HCT116 (cell line): ENCODE measurements at regions not wholly inside any gene's neighbourhood (a gene's known extent, or its start where the extent isn't known, plus 50 kb on each side); places are given as distances from the start of the nearest gene placed in this dataset.

Source experiments
- ATAC-seq: fragments of 200-7000 bp; cut with Tn5 transposase; 2 replicates; pipeline ENCODE4 v1.9.1; 2020; ENCODE audit warnings: mild to moderate bottlenecking, moderate library complexity
- BruUV-seq: library from RNA; stranded (reverse); fragments of 400-500 nt; replicated peaks from 2 replicates; lab custom pipeline; 2021; lab: Mats Ljungman, UMichigan
- CTCF ChIA-PET: fragments of 300-600 bp; sonication (Branson Sonifier 250); formaldehyde crosslinking; loops from one replicate; lab custom pipeline; 2021; ENCODE audit warnings: antibody characterized with exemption; lab: Charles Lee
- POLR2A ChIA-PET: fragments of 300-600, 350-600 bp; sonication (Branson Sonifier 250); formaldehyde crosslinking; loops from one replicate; lab custom pipeline; 2021; ENCODE audit warnings: antibody characterized with exemption; lab: Charles Lee
- RAD21 ChIA-PET, 2 experiments: fragments of 300-600 bp; sonication (Branson Sonifier 250); formaldehyde crosslinking; loops; one replicate each; lab custom pipeline; 2023; ENCODE audit warnings: low total read pairs in 2 of 2; ENCODE audit not compliant: uncharacterized antibody in 2 of 2, unreplicated experiment in 2 of 2, low non-redundant PET in 1 of 2; lab: Charles Lee
- DNase-seq: peaks from one replicate; pipeline ENCODE4 v3.0.0-alpha.2; 2010; ENCODE audit warnings: low read depth, low spot score
- H2AFZ ChIP-seq: fragments of 200-600 bp; shearing (Covaris generic), sonication (generic); 2 replicates; pipeline ENCODE4 v1.6.1; 2017; ENCODE audit warnings: low read depth, mixed run types, mixed read lengths, antibody characterized with exemption, low read length; ENCODE audit not compliant: poor library complexity, severe bottlenecking
- H3K27ac ChIP-seq: 2 replicates; pipeline ENCODE4 v1.5.1; 2012; ENCODE audit warnings: low read depth, low read length
- H3K27me3 ChIP-seq: fragments of 200-600 bp; sonication (generic); 2 replicates; pipeline ENCODE4 v1.6.1; 2016; ENCODE audit warnings: mixed run types, low read length, mixed read lengths; ENCODE audit not compliant: insufficient read depth
- H3K36me3 ChIP-seq, 2 experiments: fragments of 200-500 bp in 1 of 2; fragments of 200-600 bp in 1 of 2; sonication (Bioruptor generic) in 1 of 2; sonication (generic) in 1 of 2; 2 replicates each; pipeline versions ENCODE4 v1.5.1 to v1.6.1; 2014 to 2016; ENCODE audit warnings: low read length in 2 of 2, inconsistent platforms in 1 of 2, mixed read lengths in 1 of 2, mixed run types in 1 of 2; ENCODE audit not compliant: insufficient read depth in 2 of 2, control insufficient read depth in 1 of 2
- H3K4me1 ChIP-seq, 2 experiments: fragments of 200-600 bp in 1 of 2; sonication (generic) in 1 of 2; 2 replicates each; pipeline versions ENCODE4 v1.5.1 to v1.6.1; 2012 to 2017; ENCODE audit warnings: low read length in 2 of 2, inconsistent platforms in 1 of 2, mild to moderate bottlenecking in 1 of 2, mixed read lengths in 1 of 2, mixed run types in 1 of 2, moderate library complexity in 1 of 2; ENCODE audit not compliant: insufficient read depth in 2 of 2, control insufficient read depth in 1 of 2
- H3K4me2 ChIP-seq: fragments of 200-600 bp; sonication (generic); 2 replicates; pipeline ENCODE4 v1.6.1; 2017; ENCODE audit warnings: mixed run types, low read length, mixed read lengths
- H3K4me3 ChIP-seq, 2 experiments: fragments of 200-600 bp in 1 of 2; sonication (generic) in 1 of 2; replicated peaks in 1 of 2; 2 replicates each; pipeline ENCODE4 v1.5.1; 2011 to 2016; ENCODE audit warnings: low read length in 2 of 2, control low read depth in 1 of 2, low read depth in 1 of 2, mild to moderate bottlenecking in 1 of 2, mixed read lengths in 1 of 2, mixed run types in 1 of 2
- H3K79me2 ChIP-seq: fragments of 200-600 bp; sonication (generic); 2 replicates; pipeline ENCODE4 v1.6.1; 2017; ENCODE audit warnings: mild to moderate bottlenecking, mixed run types, low read length, moderate library complexity, mixed read lengths; ENCODE audit not compliant: insufficient read depth
- H3K9ac ChIP-seq: fragments of 200-600 bp; sonication (generic); 2 replicates; pipeline ENCODE4 v1.6.1; 2016; ENCODE audit warnings: low read length, mixed read lengths
- H3K9me2 ChIP-seq: fragments of 200-600 bp; sonication (generic), shearing (Covaris generic); 2 replicates; pipeline ENCODE4 v1.6.1; 2017; ENCODE audit warnings: mixed run types, mild to moderate bottlenecking, moderate library complexity; ENCODE audit not compliant: insufficient read depth
- H3K9me3 ChIP-seq, 2 experiments: fragments of 200-500 bp in 1 of 2; fragments of 200-600 bp in 1 of 2; sonication (Bioruptor generic) in 1 of 2; sonication (generic) in 1 of 2; 2 replicates each; pipeline ENCODE4 v1.6.1; 2014 to 2017; ENCODE audit warnings: low read length in 2 of 2, mixed read lengths in 2 of 2, inconsistent platforms in 1 of 2, low read depth in 1 of 2, mild to moderate bottlenecking in 1 of 2, mixed run types in 1 of 2, moderate library complexity in 1 of 2; ENCODE audit not compliant: control insufficient read depth in 1 of 2, insufficient read depth in 1 of 2
- H4K20me1 ChIP-seq: fragments of 200-600 bp; sonication (generic), shearing (Covaris generic); 2 replicates; pipeline ENCODE4 v1.6.1; 2017; ENCODE audit warnings: mixed run types, mild to moderate bottlenecking, moderate library complexity; ENCODE audit not compliant: insufficient read depth
- ATF3 ChIP-seq: IDR thresholded peaks from 2 replicates; pipeline ENCODE4 v1.6.1; 2012
- CEBPB ChIP-seq: IDR thresholded peaks from 2 replicates; pipeline ENCODE4 v1.6.1; 2012; ENCODE audit warnings: low read depth
- CTCF ChIP-seq, 3 experiments: fragments of 200-600 bp in 1 of 3; sonication (generic) in 1 of 3; IDR thresholded peaks in 2 of 3; conservative IDR thresholded peaks in 1 of 3; 2 replicates each; pipeline ENCODE4 v1.5.1; 2012 to 2017; ENCODE audit warnings: low read depth in 2 of 3, low read length in 2 of 3, antibody characterized with exemption in 1 of 3, borderline replicate concordance in 1 of 3, control low read depth in 1 of 3, mild to moderate bottlenecking in 1 of 3, mixed read lengths in 1 of 3, mixed run types in 1 of 3, moderate library complexity in 1 of 3; ENCODE audit not compliant: insufficient read depth in 1 of 3
- EGR1 ChIP-seq: IDR thresholded peaks from 2 replicates; pipeline ENCODE4 v1.6.1; 2012; ENCODE audit warnings: low read depth
- EZH2 ChIP-seq: fragments of 200-600 bp; sonication (generic); IDR thresholded peaks from 2 replicates; pipeline ENCODE4 v1.6.1; 2017; ENCODE audit warnings: antibody characterized with exemption, mixed run types
- MAX ChIP-seq: IDR thresholded peaks from 2 replicates; pipeline ENCODE4 v1.6.1; 2012
- RAD21 ChIP-seq: IDR thresholded peaks from 2 replicates; pipeline ENCODE4 v1.6.1; 2012; ENCODE audit warnings: low read depth, mild to moderate bottlenecking
- SIN3A ChIP-seq: IDR thresholded peaks from 2 replicates; pipeline ENCODE4 v1.6.1; 2012; ENCODE audit warnings: low read depth
- SRF ChIP-seq: IDR thresholded peaks from 2 replicates; pipeline ENCODE4 v1.6.1; 2012; ENCODE audit warnings: low read depth
- TCF7L2 ChIP-seq: IDR thresholded peaks from 2 replicates; pipeline ENCODE4 v1.7.0; 2011; ENCODE audit warnings: borderline replicate concordance, inconsistent platforms; ENCODE audit not compliant: insufficient read depth, insufficient read length; ENCODE audit errors: extremely low read depth
- intact Hi-C: fragments of 100-400 bp; cut with micrococcal nuclease; formaldehyde crosslinking; loops from 2 replicates; pipeline ENCODE4 v1.10.0; 2022
- TF ChIP-seq, protein P1 (sequence below): IDR thresholded peaks from 2 replicates; pipeline ENCODE4 v1.6.1; 2012; ENCODE audit warnings: low read depth

DNA sequence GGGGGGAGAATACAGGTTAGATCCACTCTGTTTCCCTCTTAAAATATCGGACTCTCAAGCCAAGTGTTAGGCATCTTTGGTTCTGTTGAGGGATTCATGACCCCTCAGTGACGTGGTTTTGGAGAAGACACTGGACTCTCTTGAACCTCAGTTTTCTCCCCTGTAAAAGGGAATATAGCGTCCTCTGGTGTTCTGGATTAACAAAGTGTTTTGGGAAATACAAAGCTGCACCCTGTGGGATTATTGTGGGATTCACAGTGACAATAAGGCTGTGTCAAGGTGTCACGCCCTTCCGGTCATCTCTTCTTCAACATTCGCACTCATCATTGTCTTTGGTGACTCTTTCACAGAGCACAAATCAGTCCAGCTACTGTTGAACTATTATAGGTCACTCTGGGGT lies 139.0 kb downstream of the IRX1 start:
- ATAC-seq: no peak
- no peaks in the 10 kb centered on the region for H3K36me3 ChIP-seq
- H3K4me2 ChIP-seq: no peak overlapping the region
- H3K79me2 ChIP-seq: no peaks in the 10 kb centered on the region
- no TSS peak for BruUV-seq
- intact Hi-C loops: no loop called here
- no peak overlapping the region for H3K9ac ChIP-seq
- no peaks in the 10 kb centered on the region for H3K27me3 ChIP-seq
- no peaks in the 10 kb centered on the region for H3K9me2 ChIP-seq
- DNase-seq: no peak
- ChIA-PET POLR2A (no interaction called here), RAD21 (no interaction called here), CTCF (no interaction called here)
- no peak overlapping the region for H3K27ac ChIP-seq
- no peak overlapping the region for H3K4me3 ChIP-seq
- TF ChIP-seq CTCF (IDR thresholded peaks at IDR 0.05 in 2 of 3, conservative IDR thresholded peaks at IDR 0.05 in 1 of 3; ENCODE audit: borderline replicate concordance in 1 of 3, insufficient read depth in 1 of 3, low read depth in 2 of 3, low read length in 2 of 3): no peak
- no peak for TF ChIP-seq EGR1
- TF ChIP-seq, protein P1, sequence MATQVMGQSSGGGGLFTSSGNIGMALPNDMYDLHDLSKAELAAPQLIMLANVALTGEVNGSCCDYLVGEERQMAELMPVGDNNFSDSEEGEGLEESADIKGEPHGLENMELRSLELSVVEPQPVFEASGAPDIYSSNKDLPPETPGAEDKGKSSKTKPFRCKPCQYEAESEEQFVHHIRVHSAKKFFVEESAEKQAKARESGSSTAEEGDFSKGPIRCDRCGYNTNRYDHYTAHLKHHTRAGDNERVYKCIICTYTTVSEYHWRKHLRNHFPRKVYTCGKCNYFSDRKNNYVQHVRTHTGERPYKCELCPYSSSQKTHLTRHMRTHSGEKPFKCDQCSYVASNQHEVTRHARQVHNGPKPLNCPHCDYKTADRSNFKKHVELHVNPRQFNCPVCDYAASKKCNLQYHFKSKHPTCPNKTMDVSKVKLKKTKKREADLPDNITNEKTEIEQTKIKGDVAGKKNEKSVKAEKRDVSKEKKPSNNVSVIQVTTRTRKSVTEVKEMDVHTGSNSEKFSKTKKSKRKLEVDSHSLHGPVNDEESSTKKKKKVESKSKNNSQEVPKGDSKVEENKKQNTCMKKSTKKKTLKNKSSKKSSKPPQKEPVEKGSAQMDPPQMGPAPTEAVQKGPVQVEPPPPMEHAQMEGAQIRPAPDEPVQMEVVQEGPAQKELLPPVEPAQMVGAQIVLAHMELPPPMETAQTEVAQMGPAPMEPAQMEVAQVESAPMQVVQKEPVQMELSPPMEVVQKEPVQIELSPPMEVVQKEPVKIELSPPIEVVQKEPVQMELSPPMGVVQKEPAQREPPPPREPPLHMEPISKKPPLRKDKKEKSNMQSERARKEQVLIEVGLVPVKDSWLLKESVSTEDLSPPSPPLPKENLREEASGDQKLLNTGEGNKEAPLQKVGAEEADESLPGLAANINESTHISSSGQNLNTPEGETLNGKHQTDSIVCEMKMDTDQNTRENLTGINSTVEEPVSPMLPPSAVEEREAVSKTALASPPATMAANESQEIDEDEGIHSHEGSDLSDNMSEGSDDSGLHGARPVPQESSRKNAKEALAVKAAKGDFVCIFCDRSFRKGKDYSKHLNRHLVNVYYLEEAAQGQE: no peak
- TF ChIP-seq EZH2: no peak
- TF ChIP-seq SRF: no peak
- no peak for TF ChIP-seq MAX
- TF ChIP-seq ATF3: no peak
- no peak for TF ChIP-seq RAD21
- no peak for TF ChIP-seq TCF7L2
- TF ChIP-seq CEBPB: no peak
- TF ChIP-seq SIN3A: no peak
- no peak overlapping the region for H2AFZ ChIP-seq
- no peaks in the 10 kb centered on the region for H4K20me1 ChIP-seq
- H3K4me1 ChIP-seq: no peaks in the 10 kb centered on the region
- peaks cover 0 to 37% of the 10 kb centered on the region in 2 experiments; a peak in 2 of 4 replicates for H3K9me3 ChIP-seq
